22Rv1 (cell line): ENCODE measurements at regions not wholly inside any gene's neighbourhood (a gene's known extent, or its start where the extent isn't known, plus 50 kb on each side); places are given as distances from the start of the nearest gene placed in this dataset.

Experiments used
- H3K27ac ChIP-seq: fragments of 450-650 bp; 2 replicates; pipeline ENCODE4 v1.5.1; 2017
- ZFX ChIP-seq: fragments of 450-650 bp; IDR thresholded peaks from 2 replicates; pipeline ENCODE4 v1.6.1; 2017; ENCODE audit warnings: antibody characterized with exemption, borderline replicate concordance
- TF ChIP-seq, protein P1 (sequence below): fragments of 450-650 bp; IDR thresholded peaks from 2 replicates; pipeline ENCODE4 v1.5.1; 2017; ENCODE audit warnings: mild to moderate bottlenecking

DNA sequence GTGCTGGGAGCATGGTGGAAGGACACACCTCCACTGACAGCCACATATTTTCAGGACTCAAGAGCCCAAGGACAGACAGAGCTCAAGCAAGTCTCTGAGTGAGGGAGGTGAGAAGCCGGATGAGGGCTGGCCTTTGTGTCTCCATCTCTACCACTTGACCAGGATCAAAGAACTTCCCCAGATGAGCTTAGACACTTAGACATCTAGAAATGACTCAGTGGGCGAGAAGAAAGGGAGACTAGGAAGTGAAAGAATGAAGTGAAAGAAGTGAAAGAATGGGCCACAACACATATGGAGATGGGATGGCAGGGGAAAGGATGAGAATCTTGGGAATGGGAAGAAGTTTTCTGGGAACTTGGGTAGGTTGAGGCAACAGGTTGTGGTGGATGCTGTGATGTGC, 274.9 kb upstream of the CCL2 start:
- no peak overlapping the region for H3K27ac ChIP-seq
- TF ChIP-seq ZFX = no peak
- TF ChIP-seq, protein P1, sequence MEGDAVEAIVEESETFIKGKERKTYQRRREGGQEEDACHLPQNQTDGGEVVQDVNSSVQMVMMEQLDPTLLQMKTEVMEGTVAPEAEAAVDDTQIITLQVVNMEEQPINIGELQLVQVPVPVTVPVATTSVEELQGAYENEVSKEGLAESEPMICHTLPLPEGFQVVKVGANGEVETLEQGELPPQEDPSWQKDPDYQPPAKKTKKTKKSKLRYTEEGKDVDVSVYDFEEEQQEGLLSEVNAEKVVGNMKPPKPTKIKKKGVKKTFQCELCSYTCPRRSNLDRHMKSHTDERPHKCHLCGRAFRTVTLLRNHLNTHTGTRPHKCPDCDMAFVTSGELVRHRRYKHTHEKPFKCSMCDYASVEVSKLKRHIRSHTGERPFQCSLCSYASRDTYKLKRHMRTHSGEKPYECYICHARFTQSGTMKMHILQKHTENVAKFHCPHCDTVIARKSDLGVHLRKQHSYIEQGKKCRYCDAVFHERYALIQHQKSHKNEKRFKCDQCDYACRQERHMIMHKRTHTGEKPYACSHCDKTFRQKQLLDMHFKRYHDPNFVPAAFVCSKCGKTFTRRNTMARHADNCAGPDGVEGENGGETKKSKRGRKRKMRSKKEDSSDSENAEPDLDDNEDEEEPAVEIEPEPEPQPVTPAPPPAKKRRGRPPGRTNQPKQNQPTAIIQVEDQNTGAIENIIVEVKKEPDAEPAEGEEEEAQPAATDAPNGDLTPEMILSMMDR = no peak

DNA sequence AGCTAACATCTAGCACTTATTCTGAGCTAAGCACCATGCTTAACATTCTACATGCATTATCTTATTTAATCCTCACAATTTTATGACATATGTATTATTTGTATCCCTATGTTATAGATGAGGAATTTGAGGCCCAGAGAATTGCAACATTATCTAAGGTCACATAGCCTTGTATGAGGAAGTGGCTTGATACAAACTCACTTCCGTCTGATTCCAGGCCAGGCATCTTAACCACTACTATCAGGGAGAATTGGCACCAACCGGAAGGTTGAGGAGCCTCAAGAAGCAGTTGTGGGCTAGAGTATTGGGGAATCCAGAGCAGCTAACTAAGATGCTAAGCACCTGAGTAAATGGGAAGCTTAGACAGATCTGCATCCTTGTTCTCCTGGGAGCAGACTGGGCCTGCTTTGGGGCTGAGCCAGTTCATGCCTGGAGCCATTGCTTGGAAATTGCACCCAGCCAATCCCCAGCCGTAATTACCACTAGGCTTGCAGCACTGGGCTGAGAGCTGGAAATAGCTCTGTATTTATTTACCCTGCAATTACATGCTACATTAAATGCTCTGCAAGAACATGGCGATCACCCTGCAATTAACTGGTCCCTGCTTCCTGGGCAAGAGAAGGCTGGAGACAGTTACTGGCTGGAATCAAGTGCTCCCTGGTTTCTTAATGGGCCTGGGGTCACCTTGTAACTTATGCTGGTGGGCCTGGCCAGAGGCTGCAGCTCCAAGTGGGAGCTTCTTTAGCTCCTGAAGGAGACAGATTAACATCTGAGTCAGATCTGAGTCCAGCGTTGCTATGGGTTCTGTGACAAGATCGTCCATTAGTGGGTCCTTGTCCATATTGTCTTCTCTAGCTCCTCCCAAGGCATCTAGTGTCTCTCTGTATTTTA, 273.1 kb upstream of the CCL2 start:
- TF ChIP-seq, protein P1 = no peak
- TF ChIP-seq ZFX = no peak
- H3K27ac ChIP-seq = no peak overlapping the region

DNA sequence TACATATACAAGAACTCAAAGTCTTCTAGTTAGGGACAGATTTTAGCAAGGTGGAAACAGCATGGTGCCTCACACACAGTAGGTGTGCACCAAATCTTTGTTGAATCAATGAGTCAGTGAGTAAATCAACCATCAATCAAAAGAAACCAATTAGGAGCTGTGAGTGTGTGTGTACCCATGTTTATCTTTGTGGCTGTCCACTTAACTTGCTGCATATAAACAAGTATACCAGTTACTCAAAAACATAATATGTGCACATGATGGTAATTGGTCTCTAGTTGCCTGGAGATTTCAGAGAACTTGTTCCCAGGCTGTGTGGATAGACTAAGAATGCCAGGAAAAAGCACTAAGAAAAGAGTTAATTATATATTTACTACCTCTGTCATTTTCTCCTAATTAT, 272.2 kb upstream of the CCL2 start:
- TF ChIP-seq ZFX = no peak
- TF ChIP-seq, protein P1 = no peak
- no peak overlapping the region for H3K27ac ChIP-seq

DNA sequence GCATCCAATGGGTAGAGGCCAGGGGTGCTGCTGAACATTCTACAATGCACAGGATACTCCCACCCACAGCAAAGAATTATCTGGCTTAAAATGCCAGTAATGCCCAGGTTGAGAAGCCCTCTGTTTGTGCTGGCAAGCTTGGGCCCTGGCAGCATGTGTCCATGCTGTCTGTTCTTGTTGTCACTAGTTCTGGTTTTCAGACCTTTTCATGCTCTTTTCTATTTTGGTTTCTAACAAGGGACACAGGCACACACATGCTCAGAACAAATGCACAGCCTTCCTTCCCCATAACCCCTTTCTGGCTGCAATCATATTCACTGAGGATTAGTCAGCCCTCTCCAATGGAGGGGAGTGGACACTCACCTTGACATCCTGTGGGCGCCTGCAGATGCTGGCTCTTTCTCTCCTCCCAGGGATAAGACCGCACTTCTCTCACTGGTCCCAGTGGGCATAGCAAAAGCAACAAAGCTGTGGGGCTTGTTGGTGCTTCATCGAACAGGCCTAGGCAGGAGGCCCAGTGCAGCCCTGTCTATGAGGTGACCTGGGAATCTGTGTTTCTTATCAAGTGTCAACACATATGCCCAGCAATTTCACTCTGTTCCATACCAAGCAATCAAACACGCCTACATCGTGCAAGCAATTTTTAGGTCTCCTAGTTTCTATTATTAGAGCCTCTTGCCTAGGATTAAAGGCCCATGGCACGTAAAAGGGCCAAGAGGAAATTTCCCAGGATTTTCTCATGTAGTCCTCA, 271.1 kb upstream of the CCL2 start:
- TF ChIP-seq, protein P1 = no peak
- TF ChIP-seq ZFX = no peak
- no peak overlapping the region for H3K27ac ChIP-seq

DNA sequence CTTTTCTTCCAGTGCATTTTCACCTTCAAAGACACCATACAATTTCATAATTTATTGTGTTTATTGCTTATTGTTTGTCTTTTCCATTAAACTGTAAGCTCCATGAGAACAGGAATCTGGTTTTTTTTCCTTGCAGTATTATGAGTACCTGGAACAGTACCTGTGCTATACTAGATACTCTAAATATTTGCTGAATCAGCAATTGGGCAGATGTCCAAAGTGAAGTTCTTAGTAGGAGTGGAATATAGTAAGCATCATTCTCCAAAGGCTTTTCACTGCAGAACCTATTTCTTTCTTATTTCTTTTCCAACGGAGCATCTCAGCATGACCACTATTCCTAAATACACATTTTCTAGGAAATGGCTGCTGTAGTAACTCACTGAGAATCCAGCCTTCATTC, 269.0 kb upstream of the CCL2 start:
- H3K27ac ChIP-seq = no peak overlapping the region
- TF ChIP-seq, protein P1 = no peak
- no peak for TF ChIP-seq ZFX

DNA sequence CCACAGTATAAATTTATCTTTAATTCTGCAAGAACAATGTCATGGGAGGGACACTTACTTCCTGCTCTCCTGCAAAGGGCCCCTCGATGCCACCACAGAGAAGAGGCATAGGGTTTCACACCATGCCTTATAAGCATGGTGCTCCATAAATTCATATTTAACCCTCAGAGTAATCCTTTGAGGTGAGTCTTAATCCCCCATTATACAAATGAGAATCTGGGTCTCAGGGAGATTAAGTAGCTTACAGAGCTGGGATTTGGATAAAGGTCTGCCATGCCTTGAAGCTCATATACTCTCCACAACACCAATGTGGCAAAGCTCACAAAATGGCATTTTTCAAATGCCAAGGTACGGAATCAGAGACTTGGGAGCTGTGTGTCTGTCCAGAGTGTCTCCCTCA, 268.5 kb upstream of the CCL2 start:
- TF ChIP-seq, protein P1 = no peak
- no peak for TF ChIP-seq ZFX
- no peak overlapping the region for H3K27ac ChIP-seq

DNA sequence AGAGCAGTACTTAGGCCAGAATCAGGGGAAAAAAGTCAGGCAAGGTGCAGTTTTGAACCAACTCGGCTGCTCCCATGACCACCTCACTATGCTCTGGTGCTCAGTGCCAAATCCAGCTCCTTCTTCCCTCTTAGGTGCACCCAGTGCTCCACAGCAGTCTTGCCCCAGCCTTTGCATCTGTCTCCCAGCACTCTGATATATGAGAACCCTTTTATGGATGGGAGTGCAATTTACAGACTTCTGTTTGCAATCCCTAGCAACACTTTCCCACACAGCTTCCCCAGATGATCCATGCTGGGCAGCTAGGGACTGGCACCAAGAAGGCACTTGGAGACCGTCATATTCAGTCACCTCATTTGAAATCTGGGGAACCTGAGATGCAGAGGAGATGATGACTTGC, 267.9 kb upstream of the CCL2 start:
- TF ChIP-seq ZFX = no peak
- TF ChIP-seq, protein P1 = no peak
- H3K27ac ChIP-seq = no peak overlapping the region
